Neural crest cell (in vitro differentiated cells): ENCODE measurements at regions not wholly inside any gene's neighbourhood (a gene's known extent, or its start where the extent isn't known, plus 50 kb on each side); places are given as distances from the start of the nearest gene placed in this dataset.

ENCODE experiments used
- DNase-seq: peaks from one replicate; pipeline ENCODE4 v3.0.0; 2021; ENCODE audit warnings: low read depth, mixed read lengths, low spot score
- H3K27ac Mint-ChIP-seq: one replicate; pipeline ENCODE4 v1.8.0; 2021; ENCODE audit warnings: mild to moderate bottlenecking, mixed read lengths; ENCODE audit not compliant: unreplicated experiment
- H3K27me3 Mint-ChIP-seq: 2 replicates; pipeline ENCODE4 v1.8.0; 2021; ENCODE audit warnings: low read depth, mild to moderate bottlenecking, mixed read lengths
- H3K36me3 Mint-ChIP-seq: 2 replicates; pipeline ENCODE4 v1.8.0; 2021; ENCODE audit warnings: low read depth, mild to moderate bottlenecking, mixed read lengths
- H3K4me1 Mint-ChIP-seq: 2 replicates; pipeline ENCODE4 v1.8.0; 2021; ENCODE audit warnings: mixed read lengths
- H3K4me3 Mint-ChIP-seq: one replicate; pipeline ENCODE4 v1.8.0; 2021; ENCODE audit warnings: mild to moderate bottlenecking, mixed read lengths
- H3K9me3 Mint-ChIP-seq: 2 replicates; pipeline ENCODE4 v1.8.0; 2021; ENCODE audit warnings: mixed read lengths
- TF ChIP-seq, protein P1 (sequence below): fragments of 200-600 bp; sonication (generic); conservative IDR thresholded peaks from 2 replicates; pipeline ENCODE4 v1.5.0; 2021; ENCODE audit warnings: antibody characterized with exemption, mild to moderate bottlenecking

DNA sequence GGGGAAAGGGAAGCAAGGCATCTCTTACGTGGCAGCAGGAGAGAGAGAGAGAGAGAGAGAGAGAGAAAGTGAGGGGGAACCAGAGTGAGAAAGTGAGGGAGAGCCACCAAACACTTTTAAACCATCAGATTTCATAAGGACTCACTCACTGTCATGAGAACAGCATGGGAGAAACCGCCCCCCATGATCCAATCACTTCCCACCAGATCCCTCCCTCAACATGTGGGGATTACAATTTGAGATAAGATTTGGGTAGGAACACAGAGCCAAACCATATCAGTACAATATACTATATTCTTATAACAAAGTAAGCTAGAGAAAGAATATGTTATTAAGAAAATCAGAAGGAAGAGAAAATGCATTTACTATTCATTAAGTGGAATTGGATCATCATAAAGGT lies 53.7 kb upstream of the PLXNC1 start:
- DNase-seq, result no peak
- Mint-ChIP-seq H3K27me3 (peaks cover 4% of the 10 kb centered on the region), H3K27ac (no peak overlapping the region), H3K4me1 (peaks cover 4% of the 10 kb centered on the region), H3K36me3 (no peaks in the 10 kb centered on the region), H3K4me3 (no peak overlapping the region), H3K9me3 (peaks cover 4% of the 10 kb centered on the region)
- TF ChIP-seq, protein P1, sequence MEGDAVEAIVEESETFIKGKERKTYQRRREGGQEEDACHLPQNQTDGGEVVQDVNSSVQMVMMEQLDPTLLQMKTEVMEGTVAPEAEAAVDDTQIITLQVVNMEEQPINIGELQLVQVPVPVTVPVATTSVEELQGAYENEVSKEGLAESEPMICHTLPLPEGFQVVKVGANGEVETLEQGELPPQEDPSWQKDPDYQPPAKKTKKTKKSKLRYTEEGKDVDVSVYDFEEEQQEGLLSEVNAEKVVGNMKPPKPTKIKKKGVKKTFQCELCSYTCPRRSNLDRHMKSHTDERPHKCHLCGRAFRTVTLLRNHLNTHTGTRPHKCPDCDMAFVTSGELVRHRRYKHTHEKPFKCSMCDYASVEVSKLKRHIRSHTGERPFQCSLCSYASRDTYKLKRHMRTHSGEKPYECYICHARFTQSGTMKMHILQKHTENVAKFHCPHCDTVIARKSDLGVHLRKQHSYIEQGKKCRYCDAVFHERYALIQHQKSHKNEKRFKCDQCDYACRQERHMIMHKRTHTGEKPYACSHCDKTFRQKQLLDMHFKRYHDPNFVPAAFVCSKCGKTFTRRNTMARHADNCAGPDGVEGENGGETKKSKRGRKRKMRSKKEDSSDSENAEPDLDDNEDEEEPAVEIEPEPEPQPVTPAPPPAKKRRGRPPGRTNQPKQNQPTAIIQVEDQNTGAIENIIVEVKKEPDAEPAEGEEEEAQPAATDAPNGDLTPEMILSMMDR, result no peak

- no peak for DNase-seq
- TF ChIP-seq, protein P1, result no peak
- Mint-ChIP-seq H3K36me3 (no peaks in the 10 kb centered on the region), H3K4me1 (peaks cover 10% of the 10 kb centered on the region), H3K4me3 (no peak overlapping the region), H3K9me3 (peaks cover 4% of the 10 kb centered on the region), H3K27me3 (peaks cover 8% of the 10 kb centered on the region), H3K27ac (no peak overlapping the region)
Observed at GRCh38 chr12:94095618-94096017, 52.8 kb upstream of the PLXNC1 start.

DNA sequence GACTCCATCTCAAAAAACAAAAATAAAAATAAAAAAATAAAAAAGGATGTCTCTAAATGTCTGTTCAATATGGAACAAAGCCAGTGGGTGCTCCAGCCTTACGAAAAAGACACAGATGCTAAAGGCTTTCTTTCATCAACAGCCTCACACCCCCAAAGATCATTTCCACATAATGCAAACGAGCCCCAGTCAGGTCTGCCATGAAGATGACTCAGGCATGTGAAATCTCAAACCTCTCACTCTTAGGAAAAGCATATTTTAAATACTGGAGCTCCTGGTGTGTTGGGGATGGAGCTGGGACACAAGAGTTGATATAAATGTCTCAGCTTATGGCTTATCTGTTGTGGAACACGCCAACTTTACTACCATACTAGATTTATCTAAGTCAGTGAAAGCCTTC lies 49.9 kb upstream of the PLXNC1 start:
- no peak for DNase-seq
- H3K4me3 Mint-ChIP-seq, result no peak overlapping the region
- TF ChIP-seq, protein P1, result no peak
- peaks cover 18% of the 10 kb centered on the region for H3K4me1 Mint-ChIP-seq
- no peaks in the 10 kb centered on the region for H3K9me3 Mint-ChIP-seq
- peaks cover 11% of the 10 kb centered on the region for H3K27me3 Mint-ChIP-seq
- H3K27ac Mint-ChIP-seq, result no peak overlapping the region
- H3K36me3 Mint-ChIP-seq, result no peaks in the 10 kb centered on the region
